Mammary epithelial cell (primary cell): ENCODE measurements at regions not wholly inside any gene's neighbourhood (a gene's known extent, or its start where the extent isn't known, plus 50 kb on each side); places are given as distances from the start of the nearest gene placed in this dataset.

Experiments
- CTCF ChIP-seq, 2 donors: IDR thresholded peaks in 1 of 2; conservative IDR thresholded peaks in 1 of 2; 2 replicates each; pipeline ENCODE4 v1.5.1; 2011 to 2012; ENCODE audit warnings: inconsistent platforms in 2 of 2, low read length in 2 of 2, mild to moderate bottlenecking in 2 of 2, control low read depth in 1 of 2, low read depth in 1 of 2; ENCODE audit not compliant: insufficient read depth in 1 of 2; ENCODE audit errors: extremely low read depth in 1 of 2
- EZH2 ChIP-seq: IDR thresholded peaks from 2 replicates; pipeline ENCODE4 v1.6.1; 2012; ENCODE audit warnings: low read length, inconsistent platforms, borderline replicate concordance

- TF ChIP-seq CTCF (conservative IDR thresholded peaks at IDR 0.05 in 1 of 2, IDR thresholded peaks at IDR 0.05 in 1 of 2; ENCODE audit: extremely low read depth in 1 of 2, insufficient read depth in 1 of 2, low read depth in 1 of 2, low read length in 2 of 2), result no peak
- no peak for TF ChIP-seq EZH2
Measured at GRCh38 chr9:106752581-106752980, 110.4 kb upstream of the ZNF462 start.
